Posterior cingulate gyrus (tissue), 11 donors: ENCODE measurements at regions not wholly inside any gene's neighbourhood (a gene's known extent, or its start where the extent isn't known, plus 50 kb on each side); places are given as distances from the start of the nearest gene placed in this dataset.

ENCODE experiments used
- DNase-seq, 10 donors: peaks; one replicate each; pipeline versions ENCODE4 v3.0.0 to v3.0.0-alpha.2; 2020 to 2021; ENCODE audit warnings: mixed read lengths in 3 of 10
- intact Hi-C: fragments of 100-400 bp; cut with DNase I; formaldehyde crosslinking; loops from one replicate; pipeline ENCODE4 v1.15.1; 2023

DNA sequence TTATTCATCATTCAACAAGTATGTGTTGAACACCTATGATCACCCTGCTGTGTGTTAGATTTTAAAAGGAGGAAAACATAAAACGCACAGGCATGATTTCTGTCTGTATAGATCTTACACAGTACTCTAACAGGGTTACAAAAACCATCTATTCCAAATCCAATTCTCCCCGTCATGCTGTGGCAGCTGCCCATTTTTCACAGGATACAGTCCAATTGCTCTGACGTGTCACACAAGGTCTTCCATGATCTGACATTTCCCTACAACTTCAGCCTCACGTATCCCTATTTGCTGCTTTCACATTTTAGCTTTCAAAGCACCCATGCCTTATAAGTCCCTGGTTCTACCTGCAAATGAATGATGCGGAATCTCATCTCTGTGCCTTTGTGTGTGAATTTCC is 67.0 kb upstream of the CNTNAP4 start:
- DNase-seq = no peak
- intact Hi-C loops = no loop called here

DNA sequence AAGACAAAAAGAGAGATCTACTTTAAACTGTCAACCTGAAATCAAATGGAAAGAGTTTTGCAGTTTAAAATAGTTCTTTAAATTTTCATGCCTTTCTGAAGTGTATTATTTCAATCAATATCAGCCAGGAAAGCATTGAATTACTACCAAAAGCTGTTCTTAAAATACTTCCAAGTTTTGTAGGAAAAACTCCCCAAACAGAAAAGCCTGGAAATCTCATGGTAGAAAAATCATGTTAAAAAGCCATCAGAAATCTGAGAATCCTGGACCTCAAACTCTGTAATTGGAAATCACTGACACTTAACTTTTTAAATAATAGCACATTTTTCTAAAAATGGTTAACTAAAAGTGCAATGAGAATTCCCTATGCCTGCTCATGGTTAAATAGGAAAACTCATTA is 63.3 kb upstream of the CNTNAP4 start:
- intact Hi-C loops = no loop called here

DNA sequence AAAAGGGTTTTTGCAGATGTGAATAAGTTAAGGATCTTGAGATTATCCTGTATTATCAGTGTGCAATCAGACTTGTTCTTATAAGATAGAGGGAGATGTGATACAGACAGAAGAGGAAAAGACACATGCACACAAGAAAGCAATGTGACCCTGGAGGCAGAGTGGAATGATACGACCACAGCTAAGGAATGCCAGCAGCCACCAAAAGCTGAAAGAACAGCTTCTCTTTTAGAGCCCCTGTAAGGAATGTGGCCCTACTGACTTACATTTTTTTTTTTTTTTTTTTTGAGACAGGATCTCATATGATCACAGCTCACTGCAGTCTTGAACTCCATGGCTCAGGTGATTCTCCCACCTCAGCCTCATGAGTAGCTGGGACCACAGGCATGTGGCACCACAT is 62.3 kb upstream of the CNTNAP4 start:
- intact Hi-C loops = no loop called here
- DNase-seq = no peak

More for the DNA sequence above, 63.3 kb upstream of the CNTNAP4 start:
- DNase-seq = no peak

DNA sequence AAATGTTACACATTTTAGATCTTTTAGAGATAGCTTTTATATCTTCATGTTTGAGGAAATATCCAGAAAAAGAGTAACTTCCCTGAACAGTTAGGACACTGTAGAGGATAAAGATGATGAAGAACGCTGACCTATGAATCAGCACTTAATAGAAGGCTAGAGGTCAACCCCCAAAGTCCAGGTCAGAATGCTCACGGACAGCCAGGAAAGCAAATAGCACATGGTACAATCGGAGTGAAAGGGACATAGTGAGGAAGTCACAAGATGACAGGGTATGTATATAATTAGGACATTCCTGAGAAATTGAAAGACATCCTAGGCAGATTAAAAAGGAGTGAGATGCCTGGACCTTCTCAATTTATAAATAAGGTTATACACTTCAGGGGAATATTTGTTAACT is 55.1 kb upstream of the CNTNAP4 start:
- intact Hi-C loops = no loop called here
- DNase-seq = no peak

DNA sequence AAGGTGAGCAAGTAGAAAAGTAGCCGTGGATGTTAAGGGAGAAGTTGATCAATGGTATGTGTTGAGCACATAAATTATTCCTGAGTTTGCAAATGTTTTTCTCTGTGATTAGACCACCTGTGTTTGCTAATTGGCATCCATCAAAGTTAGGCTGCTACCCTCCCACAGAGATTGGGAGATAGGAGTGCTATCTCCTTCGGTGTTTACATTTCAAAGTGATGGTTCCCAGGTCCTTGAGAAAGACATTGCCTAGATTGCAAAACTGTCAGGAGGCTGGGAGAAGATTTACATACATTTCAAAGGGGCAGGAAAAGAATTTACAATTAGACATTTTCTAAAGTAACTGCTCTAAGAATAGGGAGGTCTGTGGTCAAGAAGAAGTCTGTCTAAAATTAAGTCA is 54.3 kb upstream of the CNTNAP4 start:
- DNase-seq = no peak

DNA sequence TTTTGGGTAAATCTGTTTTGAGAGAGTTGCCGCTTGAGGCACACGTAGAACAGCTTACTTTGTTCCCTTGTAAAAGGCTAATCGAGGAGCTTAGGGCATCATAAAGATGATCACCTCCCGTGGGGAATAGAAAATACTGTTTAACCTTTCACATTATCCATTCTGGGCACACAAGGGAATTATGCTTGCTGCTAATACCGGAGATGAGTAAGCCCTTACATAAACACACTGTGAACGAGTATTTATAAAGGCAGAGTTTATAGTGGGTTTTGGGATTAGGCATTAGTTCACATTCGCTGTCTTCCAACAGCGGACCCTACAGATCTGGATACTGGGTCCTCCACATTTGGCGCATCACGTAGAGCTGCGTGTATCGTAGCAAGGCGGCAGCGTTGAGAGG is 51.2 kb upstream of the CNTNAP4 start:
- no peak for DNase-seq
- intact Hi-C loops = no loop called here

More for the DNA sequence above, 54.3 kb upstream of the CNTNAP4 start:
- intact Hi-C loops = no loop called here

DNA sequence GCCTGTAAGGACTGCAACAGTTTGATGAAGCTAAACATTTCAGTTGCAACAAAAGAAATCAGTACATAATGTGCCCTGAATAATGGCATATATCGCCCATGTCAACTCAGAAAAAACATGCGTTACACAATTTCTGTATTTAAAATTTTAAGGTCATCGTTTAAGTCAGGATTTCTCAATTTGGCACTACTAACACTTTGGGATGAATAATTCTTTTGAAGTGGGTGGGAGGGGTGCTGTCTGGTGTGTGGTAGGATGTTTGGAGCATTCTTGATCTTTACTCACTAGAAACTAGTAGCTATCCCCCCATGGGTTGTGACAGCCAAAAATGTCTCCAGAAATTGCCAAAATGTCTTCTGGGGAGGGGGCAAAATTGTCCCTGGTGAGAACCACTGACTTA is 50.7 kb upstream of the CNTNAP4 start:
- no peak for DNase-seq
- intact Hi-C loops = no loop called here
